ENCODE measurements at regions not wholly inside any gene's neighbourhood (a gene's known extent, or its start where the extent isn't known, plus 50 kb on each side); places are given as distances from the start of the nearest gene placed in this dataset.

GRCh38 chr15:96176831-96177230 lies 153.7 kb upstream of the NR2F2 start:
- H3K4me2 ChIP-seq (ENCODE audit: low read depth, low read length, poor library complexity, severe bottlenecking): no peak overlapping the region
- no peaks in the 10 kb centered on the region for H3K9me3 ChIP-seq (ENCODE audit: insufficient read depth, low read depth, low read length)
- H3K36me3 ChIP-seq (ENCODE audit: insufficient read depth, low read length): no peaks in the 10 kb centered on the region
- H2AFZ ChIP-seq (ENCODE audit: low read length): no peak overlapping the region
- no peaks in the 10 kb centered on the region for H3K27me3 ChIP-seq (ENCODE audit: insufficient read depth, low read length, poor library complexity, severe bottlenecking)
- no peaks in the 10 kb centered on the region for H3F3A ChIP-seq (ENCODE audit: low read depth)
- H3K4me1 ChIP-seq (ENCODE audit: insufficient read depth, low read length, poor library complexity, severe bottlenecking): no peaks in the 10 kb centered on the region
- H3K4me3 ChIP-seq (ENCODE audit: low read length, poor library complexity, severe bottlenecking): no peak overlapping the region
- no peak overlapping the region for H3K9ac ChIP-seq (ENCODE audit: low read depth, low read length, poor library complexity, severe bottlenecking)
- TF ChIP-seq EZH2phosphoT487 (IDR thresholded peaks at IDR 0.05; ENCODE audit: borderline replicate concordance) (no peak), CTCF (conservative IDR thresholded peaks at IDR 0.05; ENCODE audit: low read length) (no peak)
- no peaks in the 10 kb centered on the region for H3K79me2 ChIP-seq (ENCODE audit: insufficient read depth, low read length)
- no peaks in the 10 kb centered on the region for H3K9me2 ChIP-seq (replicated peaks; ENCODE audit: low read depth, low read length)
- H4K20me1 ChIP-seq (ENCODE audit: insufficient read depth, low read length, poor library complexity, severe bottlenecking): no peaks in the 10 kb centered on the region

- Histone ChIP-seq H3K9me3 (ENCODE audit: insufficient read depth, low read depth, low read length) (no peaks in the 10 kb centered on the region), H2AFZ (ENCODE audit: low read length) (no peak overlapping the region), H3K36me3 (ENCODE audit: insufficient read depth, low read length) (no peaks in the 10 kb centered on the region), H3K9ac (ENCODE audit: low read depth, low read length, poor library complexity, severe bottlenecking) (no peak overlapping the region), H3K79me2 (ENCODE audit: insufficient read depth, low read length) (no peaks in the 10 kb centered on the region), H3K9me2 (replicated peaks; ENCODE audit: low read depth, low read length) (no peaks in the 10 kb centered on the region), H3K4me1 (ENCODE audit: insufficient read depth, low read length, poor library complexity, severe bottlenecking) (no peaks in the 10 kb centered on the region), H3K27me3 (ENCODE audit: insufficient read depth, low read length, poor library complexity, severe bottlenecking) (no peaks in the 10 kb centered on the region), H3K4me2 (ENCODE audit: low read depth, low read length, poor library complexity, severe bottlenecking) (no peak overlapping the region), H4K20me1 (ENCODE audit: insufficient read depth, low read length, poor library complexity, severe bottlenecking) (no peaks in the 10 kb centered on the region), H3F3A (ENCODE audit: low read depth) (no peaks in the 10 kb centered on the region), H3K4me3 (ENCODE audit: low read length, poor library complexity, severe bottlenecking) (no peak overlapping the region)
- no peak for TF ChIP-seq CTCF (conservative IDR thresholded peaks at IDR 0.05; ENCODE audit: low read length)
Measured at GRCh38 chr15:96177279-96177678, 153.2 kb upstream of the NR2F2 start.

- no peaks in the 10 kb centered on the region for H3F3A ChIP-seq (ENCODE audit: low read depth)
- H3K4me3 ChIP-seq (ENCODE audit: low read length, poor library complexity, severe bottlenecking): no peak overlapping the region
- no peak for TF ChIP-seq EZH2phosphoT487 (IDR thresholded peaks at IDR 0.05; ENCODE audit: borderline replicate concordance)
- TF ChIP-seq CTCF (conservative IDR thresholded peaks at IDR 0.05; ENCODE audit: low read length): no peak
- H3K36me3 ChIP-seq (ENCODE audit: insufficient read depth, low read length): no peaks in the 10 kb centered on the region
- no peaks in the 10 kb centered on the region for H3K27me3 ChIP-seq (ENCODE audit: insufficient read depth, low read length, poor library complexity, severe bottlenecking)
- no peaks in the 10 kb centered on the region for H3K9me3 ChIP-seq (ENCODE audit: insufficient read depth, low read depth, low read length)
- H3K9me2 ChIP-seq (replicated peaks; ENCODE audit: low read depth, low read length): no peaks in the 10 kb centered on the region
- no peaks in the 10 kb centered on the region for H3K79me2 ChIP-seq (ENCODE audit: insufficient read depth, low read length)
- no peaks in the 10 kb centered on the region for H3K4me1 ChIP-seq (ENCODE audit: insufficient read depth, low read length, poor library complexity, severe bottlenecking)
- no peak overlapping the region for H3K9ac ChIP-seq (ENCODE audit: low read depth, low read length, poor library complexity, severe bottlenecking)
- H4K20me1 ChIP-seq (ENCODE audit: insufficient read depth, low read length, poor library complexity, severe bottlenecking): no peaks in the 10 kb centered on the region
- H2AFZ ChIP-seq (ENCODE audit: low read length): 0 out of 2 replicates have a peak overlapping the region, but pooled peaks have one; percentile 15
- no peak overlapping the region for H3K4me2 ChIP-seq (ENCODE audit: low read depth, low read length, poor library complexity, severe bottlenecking)
Measured at GRCh38 chr15:96180087-96180748, 150.3 kb upstream of the NR2F2 start.
